GM19463 (cell line): ENCODE measurements at regions not wholly inside any gene's neighbourhood (a gene's known extent, or its start where the extent isn't known, plus 50 kb on each side); places are given as distances from the start of the nearest gene placed in this dataset.

Experiments
- ATAC-seq: cut with Tn5 transposase; IDR thresholded peaks from one replicate; pipeline ENCODE4 v1.9.1; 2021; ENCODE audit warnings: mild to moderate bottlenecking, moderate library complexity; ENCODE audit not compliant: unreplicated experiment

DNA sequence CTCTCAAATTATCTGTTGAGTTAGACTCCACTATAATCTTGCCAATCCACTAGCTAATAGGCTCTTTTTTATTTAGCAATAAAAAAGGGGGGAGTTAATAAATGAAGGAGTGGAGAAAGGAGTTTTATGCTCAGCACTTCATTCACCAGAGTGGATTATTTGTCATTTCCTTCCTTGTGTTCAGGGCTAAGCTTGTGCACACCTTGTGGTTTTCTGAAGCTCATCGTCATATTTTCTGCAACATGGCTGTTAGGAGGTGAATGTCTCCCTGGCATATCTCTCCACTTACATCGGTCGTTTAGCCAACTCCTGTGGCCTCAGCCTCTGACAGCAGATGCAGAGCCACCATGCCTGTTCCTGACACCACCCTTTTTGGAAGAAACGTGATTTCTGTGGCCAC is 83.9 kb upstream of the MTNR1B start:
- ATAC-seq = no peak

DNA sequence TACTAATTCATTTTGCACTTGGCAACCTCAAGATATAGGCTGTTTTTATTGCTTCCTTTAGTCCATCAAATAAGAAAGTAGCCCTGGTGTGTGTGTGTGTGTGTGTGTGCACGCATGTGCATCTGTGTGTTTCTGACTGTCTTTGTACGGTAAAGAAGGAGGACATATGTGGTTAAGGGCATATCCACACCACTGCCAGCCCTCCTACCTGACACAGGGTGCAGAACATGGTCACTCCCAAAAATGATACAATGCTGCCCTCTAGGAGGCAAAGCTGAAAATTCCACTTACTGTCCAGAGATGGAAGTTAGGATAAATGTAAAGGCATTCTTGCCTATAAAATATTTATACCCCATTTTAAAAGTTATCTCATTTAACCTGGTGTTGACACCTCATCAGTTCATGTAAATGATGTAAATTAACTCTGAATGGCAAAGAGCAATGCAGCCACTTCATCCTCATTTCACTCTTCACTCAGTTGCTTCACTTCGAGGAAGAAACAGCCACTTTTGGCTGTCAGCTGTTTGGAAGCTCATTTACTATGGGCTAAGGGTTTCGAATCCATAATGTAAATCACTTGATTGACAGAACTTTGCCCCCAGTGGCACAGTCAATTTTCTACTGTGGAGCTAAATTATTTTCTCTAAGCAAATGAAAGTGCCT is 83.1 kb upstream of the MTNR1B start:
- peak; percentile 77 for ATAC-seq

DNA sequence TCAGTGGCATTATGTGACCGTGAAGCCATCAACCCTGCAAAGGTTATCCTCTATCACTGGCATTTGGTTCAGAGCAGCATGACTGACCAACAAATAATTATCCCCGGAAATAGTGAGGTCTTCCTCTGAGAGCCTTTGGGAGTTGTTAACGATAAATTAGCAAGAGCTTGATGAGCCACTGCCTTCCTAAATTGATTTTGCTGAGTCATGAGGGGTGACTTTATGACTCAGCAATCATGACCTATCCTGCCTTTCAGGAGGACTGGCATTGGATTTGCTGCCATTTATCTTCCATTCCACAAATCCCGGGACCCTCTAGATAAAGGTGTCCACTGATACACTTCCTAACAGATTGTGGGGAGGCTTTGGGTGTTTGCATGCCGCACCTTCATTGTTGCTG is 80.8 kb upstream of the MTNR1B start:
- ATAC-seq = no peak

DNA sequence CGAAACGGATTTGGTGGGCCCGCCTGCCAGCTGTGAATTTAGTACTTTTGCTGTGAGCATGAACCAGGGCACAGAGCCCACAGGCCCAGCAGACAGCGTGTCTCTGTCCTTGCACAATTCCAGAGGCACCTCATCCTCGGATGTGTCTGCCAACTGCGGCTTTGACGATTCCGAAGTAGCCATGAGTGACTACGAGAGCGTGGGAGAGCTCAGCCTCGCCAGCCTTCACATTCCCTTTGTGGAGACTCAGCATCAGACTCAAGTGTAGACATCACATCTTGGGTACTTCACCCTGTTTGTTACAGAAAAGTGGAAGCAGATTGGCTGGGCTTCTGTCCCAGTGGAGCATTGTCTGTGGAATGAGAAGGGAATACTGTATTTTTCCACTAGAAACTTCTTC is 78.6 kb upstream of the MTNR1B start:
- no peak for ATAC-seq

DNA sequence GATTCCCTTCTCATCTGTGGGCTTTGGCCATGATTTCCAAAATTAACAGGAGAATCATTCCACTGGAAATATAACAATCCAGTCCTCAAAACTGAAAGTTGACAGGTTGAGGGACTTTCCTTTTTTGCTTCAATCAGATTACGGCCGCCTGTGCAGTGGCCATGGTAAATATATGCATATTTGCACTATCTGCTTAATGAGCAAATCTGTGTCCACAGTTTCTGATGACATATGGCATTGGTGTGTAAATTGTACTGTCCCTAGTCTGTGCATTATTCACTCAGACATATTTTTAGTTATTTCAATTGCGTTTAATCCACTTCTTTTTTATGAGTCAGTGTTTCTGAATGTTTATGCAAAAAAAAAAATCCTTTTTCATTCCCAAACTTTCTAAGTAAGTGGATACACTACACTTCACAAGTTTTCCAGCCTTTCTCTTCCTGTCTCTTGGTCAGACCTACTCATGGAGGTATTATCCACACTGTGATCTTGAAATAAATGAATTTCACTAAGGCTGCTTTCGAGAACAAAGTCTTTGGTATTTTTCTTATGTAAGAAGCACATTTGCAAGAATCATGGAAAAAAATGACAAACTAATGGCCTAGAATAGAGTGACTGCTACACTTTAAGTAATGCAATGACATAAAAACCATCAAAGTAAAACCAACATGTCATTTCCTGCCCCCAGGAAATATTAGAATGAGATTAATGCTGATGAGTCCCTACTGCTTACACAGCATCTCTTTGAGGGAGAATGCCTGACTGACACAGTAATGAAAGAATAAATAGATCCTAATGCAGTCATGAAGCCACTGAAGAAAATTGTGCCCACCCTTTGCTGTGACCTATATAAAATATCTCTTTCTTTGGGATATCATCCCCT is 76.4 kb upstream of the MTNR1B start:
- no peak for ATAC-seq

DNA sequence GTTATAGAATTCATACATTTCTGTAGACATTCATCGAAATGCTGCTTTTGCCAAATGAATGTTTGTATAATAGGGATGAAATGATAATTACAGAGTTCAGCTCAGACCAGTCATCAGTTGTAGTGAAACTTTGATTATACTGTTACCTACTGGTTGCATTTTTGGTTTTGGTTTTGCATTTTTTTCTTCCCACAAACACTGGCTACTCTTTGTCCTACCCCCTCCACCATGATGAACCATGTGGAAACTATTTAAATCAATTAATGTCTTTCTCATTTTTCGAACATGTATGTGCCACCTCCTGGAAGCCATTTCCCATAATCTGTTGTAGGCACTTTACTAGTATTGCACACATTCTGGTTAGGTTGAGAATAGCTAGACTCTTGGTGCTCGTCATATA is 75.3 kb upstream of the MTNR1B start:
- no peak for ATAC-seq

DNA sequence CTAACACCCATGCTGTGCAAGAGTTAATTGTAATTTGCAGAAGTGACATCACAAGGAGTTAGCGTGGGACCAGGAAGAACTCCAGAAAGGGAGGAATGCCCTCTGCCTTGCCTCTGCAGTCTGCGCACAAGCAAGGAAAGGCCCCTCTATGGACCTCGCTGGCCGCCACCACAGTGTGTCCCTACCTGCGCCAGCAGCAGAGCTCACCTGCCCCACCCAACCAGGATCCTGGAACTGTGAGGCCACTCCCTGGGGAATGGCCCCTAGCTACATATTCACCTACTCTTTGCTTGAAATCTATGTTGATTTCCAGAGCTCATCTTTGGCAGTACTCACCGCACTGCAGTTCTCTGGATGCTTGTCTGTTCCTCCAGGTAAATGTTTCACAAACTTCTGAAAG is 72.0 kb upstream of the MTNR1B start:
- ATAC-seq = no peak

DNA sequence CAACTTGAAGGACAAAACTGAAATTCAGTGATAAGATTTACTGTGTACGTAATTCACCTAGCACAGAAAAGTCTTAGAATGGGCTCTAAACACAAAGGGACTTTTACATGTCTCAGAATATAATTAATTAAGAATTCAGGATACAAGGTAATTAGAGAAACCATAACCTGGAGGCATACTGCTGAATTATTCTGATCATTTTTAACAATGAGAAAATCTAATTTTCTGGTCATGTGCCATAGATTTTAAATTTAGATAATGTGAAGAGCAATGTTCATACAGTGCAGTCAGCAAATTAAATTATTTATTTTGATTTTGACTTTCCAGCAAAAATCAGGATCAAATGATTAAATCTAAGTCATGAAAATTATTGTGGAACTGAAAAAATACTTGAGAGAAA is 67.0 kb upstream of the MTNR1B start:
- no peak for ATAC-seq

DNA sequence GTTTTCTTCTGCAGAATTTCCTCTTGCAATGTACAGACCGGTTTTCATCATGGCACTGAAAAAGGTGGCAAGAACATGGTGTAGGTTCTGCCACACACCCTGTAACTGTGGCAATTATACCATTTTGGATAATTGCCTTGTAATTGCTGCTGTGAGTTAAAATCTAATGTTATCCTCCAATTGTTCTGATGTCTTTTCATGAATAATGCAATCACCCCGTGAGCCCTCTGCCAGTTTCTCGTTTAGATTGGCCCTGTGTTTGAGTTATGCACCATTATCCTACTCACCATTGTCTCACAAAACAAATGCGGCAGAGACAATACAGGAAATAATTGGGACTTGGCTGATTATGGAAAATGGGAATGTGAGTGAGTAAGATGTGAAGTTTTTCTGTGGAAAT is 61.8 kb upstream of the MTNR1B start:
- ATAC-seq = no peak

DNA sequence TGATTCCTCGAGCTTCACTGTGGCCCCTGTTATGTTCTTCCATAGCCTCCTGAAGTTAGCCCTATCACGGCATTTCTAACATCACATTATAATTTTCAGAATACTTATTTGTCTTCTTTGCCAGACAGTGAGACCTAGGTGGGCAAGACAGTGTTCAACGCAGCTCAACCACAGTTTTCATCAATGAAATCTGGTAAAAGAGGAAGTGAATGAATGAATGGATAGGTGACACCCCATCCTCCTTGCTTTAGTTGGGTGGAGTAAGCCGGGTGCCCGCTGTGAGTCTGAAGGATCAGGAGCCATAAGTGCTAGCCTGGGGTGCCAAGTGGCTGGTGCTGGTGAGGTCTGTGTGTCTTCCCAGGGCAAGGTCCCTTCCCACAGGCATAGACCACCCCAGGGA is 60.2 kb upstream of the MTNR1B start:
- no peak for ATAC-seq

DNA sequence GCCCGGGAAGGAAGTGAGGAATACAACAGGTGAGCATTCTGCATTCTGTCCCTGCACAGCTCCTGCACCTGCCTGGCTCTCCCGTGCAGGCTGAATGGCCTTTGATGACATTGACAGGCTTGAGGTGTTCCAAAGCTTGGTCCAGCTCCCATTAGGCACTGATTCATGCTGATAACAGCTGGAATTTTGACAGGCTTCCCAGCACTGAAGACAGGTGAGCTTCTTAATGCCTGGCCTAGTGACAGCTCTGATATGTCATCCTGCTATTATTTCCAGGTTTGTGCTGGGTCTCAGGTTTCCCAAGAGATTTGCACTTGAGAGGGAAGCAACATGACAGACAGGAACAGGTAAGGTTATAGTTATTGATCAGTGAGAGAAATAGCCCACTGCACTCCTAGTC is 58.0 kb upstream of the MTNR1B start:
- no peak for ATAC-seq

DNA sequence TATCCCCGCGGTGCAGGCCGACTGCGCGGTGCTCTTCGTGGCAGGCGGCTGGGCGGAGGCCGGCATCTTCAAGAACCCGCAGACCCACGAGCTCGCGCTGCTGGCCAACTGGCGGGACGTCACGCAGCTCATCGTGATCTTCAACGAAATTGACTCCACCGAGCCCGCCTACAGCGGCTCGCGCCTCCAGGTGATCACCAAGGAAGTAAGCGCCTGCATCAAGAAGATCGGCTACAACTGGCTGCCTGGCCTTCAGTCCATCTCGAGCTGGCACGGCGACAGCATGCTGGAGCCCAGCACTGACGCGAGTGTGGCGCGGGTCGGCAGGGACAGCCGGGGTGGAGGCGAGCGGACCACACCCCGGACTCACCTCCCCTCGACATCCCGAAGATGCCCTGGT is 53.9 kb upstream of the MTNR1B start:
- no peak for ATAC-seq

DNA sequence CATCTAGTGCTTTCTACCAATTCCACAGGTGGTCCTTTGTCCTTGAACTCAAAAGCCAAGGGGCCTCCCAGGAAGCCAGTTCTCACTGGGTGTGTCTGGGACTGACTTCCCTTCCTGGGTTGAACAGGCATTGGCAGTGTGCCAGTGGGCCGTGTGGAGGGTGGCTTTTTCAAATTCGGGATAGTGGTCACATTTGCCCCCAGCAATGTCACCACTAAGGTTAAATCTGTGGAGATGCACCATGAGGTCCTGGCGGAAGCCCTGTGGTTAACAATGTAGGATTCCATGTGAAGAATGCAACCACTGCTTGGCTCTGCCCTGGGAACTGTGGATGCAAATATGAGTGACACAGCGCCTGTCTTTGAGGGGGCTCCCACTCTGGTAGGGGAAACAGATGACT is 53.2 kb upstream of the MTNR1B start:
- no peak for ATAC-seq

DNA sequence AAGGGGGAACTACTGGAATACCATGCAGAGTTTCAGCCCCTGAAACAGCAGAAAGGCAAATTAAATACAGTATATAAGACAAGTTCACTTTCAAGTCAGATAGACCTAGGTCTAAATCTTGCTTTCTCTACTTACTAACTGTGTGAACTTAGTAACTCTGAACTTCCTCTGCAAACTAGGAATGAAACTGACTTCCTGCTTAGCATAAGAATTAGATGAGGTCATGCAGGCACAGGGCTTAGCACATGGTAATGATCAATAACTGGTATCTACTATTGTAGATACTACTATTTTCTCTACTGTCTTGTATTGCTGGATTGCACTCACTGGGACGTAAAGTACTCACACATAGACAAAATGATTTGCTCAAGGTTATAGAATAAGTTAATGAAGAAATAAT is 51.5 kb upstream of the MTNR1B start:
- ATAC-seq = peak; percentile 45

DNA sequence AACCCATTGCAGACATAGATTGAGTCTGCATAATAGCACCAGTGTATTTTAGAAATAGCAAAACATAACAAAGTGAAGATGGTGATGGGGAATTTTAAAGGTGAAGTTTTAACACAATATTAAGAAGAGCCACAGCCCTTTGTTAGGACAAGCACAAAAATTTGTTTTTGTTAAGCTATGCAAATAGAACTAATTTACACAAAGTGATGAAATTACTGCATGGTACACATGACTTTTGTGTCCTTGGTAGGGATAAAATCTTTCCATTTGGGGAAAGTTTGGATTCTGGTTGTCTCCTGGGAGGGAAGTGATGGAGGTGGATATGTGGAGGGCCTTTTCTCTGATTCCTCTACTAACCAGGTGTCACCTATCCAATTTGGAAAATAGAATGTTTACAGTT is 50.4 kb upstream of the MTNR1B start:
- no peak for ATAC-seq
